ENCODE measurements at regions not wholly inside any gene's neighbourhood (a gene's known extent, or its start where the extent isn't known, plus 50 kb on each side); places are given as distances from the start of the nearest gene placed in this dataset.

GRCh38 chr12:42790761-42791151 is 201.2 kb upstream of the PRICKLE1 start:
- peak; percentile 96 for FAIRE-seq
- Histone ChIP-seq H3K36me3 (ENCODE audit: control insufficient read depth in 2 of 2, extremely low read depth in 1 of 2, insufficient read depth in 2 of 2, low read length in 2 of 2) (no peaks in the 10 kb centered on the region), H3K27ac (ENCODE audit: insufficient read depth, low read depth, low read length) (peak overlapping the region; percentile 75), H4K20me1 (replicated peaks; ENCODE audit: control insufficient read depth, extremely low read depth, insufficient read depth, low read length) (no peaks in the 10 kb centered on the region), H3K27me3 (ENCODE audit: control insufficient read depth in 2 of 2, insufficient read depth in 2 of 2, low read length in 2 of 2) (no peaks in the 10 kb centered on the region), H3K9ac (replicated peaks; ENCODE audit: extremely low read depth, insufficient read depth, low read length) (peak overlapping the region; percentile 17), H3K9me3 (replicated peaks; ENCODE audit: control insufficient read depth, insufficient read depth, low read length) (no peaks in the 10 kb centered on the region), H3K4me3 (replicated peaks in 1 of 3; ENCODE audit: insufficient read depth in 1 of 3, low read depth in 1 of 3, low read length in 3 of 3) (peak overlapping the region in 1 of 3 experiments; percentile 2), H3K79me2 (ENCODE audit: control insufficient read depth, insufficient read depth, low read length) (no peaks in the 10 kb centered on the region), H2AFZ (ENCODE audit: low read depth, low read length) (no peak overlapping the region), H3K4me1 (ENCODE audit: control insufficient read depth, extremely low read depth, insufficient read depth, low read length) (peaks cover 32% of the 10 kb centered on the region), H3K9me1 (replicated peaks; ENCODE audit: control insufficient read depth, extremely low read depth, insufficient read depth, low read length) (no peaks in the 10 kb centered on the region), H3K4me2 (ENCODE audit: insufficient read depth, low read length) (peak overlapping the region; percentile 70)
- ChIA-PET CTCF (interaction anchor here (0.6 to 2.4 kb wide), 32 partner anchors 8 to 548 kb away, joined by 3 to 19 read pairs (median 4); no protein-coding TSS in a partner anchor), POLR2A (interaction anchor here (0.6 to 1.6 kb wide), 9 partner anchors 86 to 1084 kb away, joined by 3 to 10 read pairs (median 3); no protein-coding TSS in a partner anchor)
- intact Hi-C loops (cut with micrococcal nuclease) (loop anchor here (1.0 to 2.0 kb wide), 6 partner anchors 171 to 548 kb away; no protein-coding TSS in a partner anchor), dilution Hi-C loops (cut with MboI; ENCODE audit: extremely low pct_ligation_motif_present, low sequenced_read_pairs) (loop anchor here (25.0 kb wide), 1 partner anchor 497 kb away; no protein-coding TSS in a partner anchor)
- peak; percentile 96 for DNase-seq (ENCODE audit: low read depth, low spot score)
- TF ChIP-seq FOS (IDR thresholded peaks at IDR 0.05; ENCODE audit: borderline replicate concordance, insufficient read depth, low read length): peak; percentile 97
- TF ChIP-seq MYC (IDR thresholded peaks at IDR 0.05; ENCODE audit: low read depth, low read length): no peak
- peak; percentile 83 for TF ChIP-seq JUN (IDR thresholded peaks at IDR 0.05; ENCODE audit: borderline replicate concordance, insufficient read depth, insufficient read length, low read depth)
- TF ChIP-seq GATA2 (IDR thresholded peaks at IDR 0.05; ENCODE audit: insufficient read depth, insufficient read length, low read depth, low read length): peak; percentile 95
- TF ChIP-seq, protein P1, sequence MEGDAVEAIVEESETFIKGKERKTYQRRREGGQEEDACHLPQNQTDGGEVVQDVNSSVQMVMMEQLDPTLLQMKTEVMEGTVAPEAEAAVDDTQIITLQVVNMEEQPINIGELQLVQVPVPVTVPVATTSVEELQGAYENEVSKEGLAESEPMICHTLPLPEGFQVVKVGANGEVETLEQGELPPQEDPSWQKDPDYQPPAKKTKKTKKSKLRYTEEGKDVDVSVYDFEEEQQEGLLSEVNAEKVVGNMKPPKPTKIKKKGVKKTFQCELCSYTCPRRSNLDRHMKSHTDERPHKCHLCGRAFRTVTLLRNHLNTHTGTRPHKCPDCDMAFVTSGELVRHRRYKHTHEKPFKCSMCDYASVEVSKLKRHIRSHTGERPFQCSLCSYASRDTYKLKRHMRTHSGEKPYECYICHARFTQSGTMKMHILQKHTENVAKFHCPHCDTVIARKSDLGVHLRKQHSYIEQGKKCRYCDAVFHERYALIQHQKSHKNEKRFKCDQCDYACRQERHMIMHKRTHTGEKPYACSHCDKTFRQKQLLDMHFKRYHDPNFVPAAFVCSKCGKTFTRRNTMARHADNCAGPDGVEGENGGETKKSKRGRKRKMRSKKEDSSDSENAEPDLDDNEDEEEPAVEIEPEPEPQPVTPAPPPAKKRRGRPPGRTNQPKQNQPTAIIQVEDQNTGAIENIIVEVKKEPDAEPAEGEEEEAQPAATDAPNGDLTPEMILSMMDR (IDR thresholded peaks at IDR 0.05; ENCODE audit: extremely low read depth in 1 of 2, insufficient read depth in 1 of 2, low read depth in 1 of 2, low read length in 2 of 2): no peak
- no peak for TF ChIP-seq EZH2 (IDR thresholded peaks at IDR 0.05; ENCODE audit: borderline replicate concordance, low read depth, low read length, severe bottlenecking)
- peak; percentile 90 for TF ChIP-seq POLR2AphosphoS5 (IDR thresholded peaks at IDR 0.05; ENCODE audit: insufficient read depth, low read depth, low read length)
- TF ChIP-seq, protein P2, sequence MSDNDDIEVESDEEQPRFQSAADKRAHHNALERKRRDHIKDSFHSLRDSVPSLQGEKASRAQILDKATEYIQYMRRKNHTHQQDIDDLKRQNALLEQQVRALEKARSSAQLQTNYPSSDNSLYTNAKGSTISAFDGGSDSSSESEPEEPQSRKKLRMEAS (IDR thresholded peaks at IDR 0.05; ENCODE audit: insufficient read depth, insufficient read length): no peak
- peak; percentile 60 for TF ChIP-seq POLR2A (IDR thresholded peaks at IDR 0.05; ENCODE audit: low read depth, low read length)
- BruUV-seq (replicated peaks): no TSS peak

Measured in endothelial cell of umbilical vein (primary cell).